ENCODE measurements at regions not wholly inside any gene's neighbourhood (a gene's known extent, or its start where the extent isn't known, plus 50 kb on each side); places are given as distances from the start of the nearest gene placed in this dataset.

DNA sequence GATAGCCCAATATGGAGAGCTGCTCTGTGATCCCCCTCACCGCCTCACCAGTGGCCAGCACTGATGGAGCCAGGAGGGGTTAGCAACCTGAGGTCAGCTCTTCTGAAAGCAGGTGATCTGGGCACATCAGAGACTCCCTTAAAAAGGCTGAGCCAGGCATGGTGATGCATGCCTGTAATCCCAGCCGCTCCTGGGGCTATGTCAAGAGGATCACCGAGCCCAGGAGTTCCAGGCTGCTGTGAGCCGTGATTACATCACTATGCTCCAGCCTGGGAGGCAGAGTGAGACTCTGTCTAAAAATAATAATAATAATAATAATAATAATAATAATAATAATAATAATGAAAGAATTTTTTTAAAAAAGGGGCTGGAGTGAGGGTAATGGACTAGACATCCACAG lies 66.6 kb upstream of the HRH2 start:
- TF ChIP-seq, protein P1, sequence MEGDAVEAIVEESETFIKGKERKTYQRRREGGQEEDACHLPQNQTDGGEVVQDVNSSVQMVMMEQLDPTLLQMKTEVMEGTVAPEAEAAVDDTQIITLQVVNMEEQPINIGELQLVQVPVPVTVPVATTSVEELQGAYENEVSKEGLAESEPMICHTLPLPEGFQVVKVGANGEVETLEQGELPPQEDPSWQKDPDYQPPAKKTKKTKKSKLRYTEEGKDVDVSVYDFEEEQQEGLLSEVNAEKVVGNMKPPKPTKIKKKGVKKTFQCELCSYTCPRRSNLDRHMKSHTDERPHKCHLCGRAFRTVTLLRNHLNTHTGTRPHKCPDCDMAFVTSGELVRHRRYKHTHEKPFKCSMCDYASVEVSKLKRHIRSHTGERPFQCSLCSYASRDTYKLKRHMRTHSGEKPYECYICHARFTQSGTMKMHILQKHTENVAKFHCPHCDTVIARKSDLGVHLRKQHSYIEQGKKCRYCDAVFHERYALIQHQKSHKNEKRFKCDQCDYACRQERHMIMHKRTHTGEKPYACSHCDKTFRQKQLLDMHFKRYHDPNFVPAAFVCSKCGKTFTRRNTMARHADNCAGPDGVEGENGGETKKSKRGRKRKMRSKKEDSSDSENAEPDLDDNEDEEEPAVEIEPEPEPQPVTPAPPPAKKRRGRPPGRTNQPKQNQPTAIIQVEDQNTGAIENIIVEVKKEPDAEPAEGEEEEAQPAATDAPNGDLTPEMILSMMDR (conservative IDR thresholded peaks at IDR 0.05; ENCODE audit: low read length), result no peak
- no peak for TF ChIP-seq EZH2phosphoT487 (IDR thresholded peaks at IDR 0.05; ENCODE audit: borderline replicate concordance, low read depth, low read length)

Data from OCI-LY7 (cell line).